PC-9 (cell line): ENCODE measurements at regions not wholly inside any gene's neighbourhood (a gene's known extent, or its start where the extent isn't known, plus 50 kb on each side); places are given as distances from the start of the nearest gene placed in this dataset.

Source experiments
- EZH2 ChIP-seq: fragments of 200-600 bp; sonication (generic); IDR thresholded peaks from 2 replicates; pipeline ENCODE4 v1.8.0; 2017; ENCODE audit warnings: antibody characterized with exemption, low read depth
- TF ChIP-seq, protein P1 (sequence below): fragments of 200-600 bp; sonication (generic); conservative IDR thresholded peaks from 2 replicates; pipeline ENCODE4 v1.6.1; 2017; ENCODE audit warnings: mixed run types, antibody characterized with exemption, mild to moderate bottlenecking, moderate library complexity

GRCh38 chr12:105912882-105913678 lies 225.7 kb downstream of the NUAK1 start:
- TF ChIP-seq, protein P1, sequence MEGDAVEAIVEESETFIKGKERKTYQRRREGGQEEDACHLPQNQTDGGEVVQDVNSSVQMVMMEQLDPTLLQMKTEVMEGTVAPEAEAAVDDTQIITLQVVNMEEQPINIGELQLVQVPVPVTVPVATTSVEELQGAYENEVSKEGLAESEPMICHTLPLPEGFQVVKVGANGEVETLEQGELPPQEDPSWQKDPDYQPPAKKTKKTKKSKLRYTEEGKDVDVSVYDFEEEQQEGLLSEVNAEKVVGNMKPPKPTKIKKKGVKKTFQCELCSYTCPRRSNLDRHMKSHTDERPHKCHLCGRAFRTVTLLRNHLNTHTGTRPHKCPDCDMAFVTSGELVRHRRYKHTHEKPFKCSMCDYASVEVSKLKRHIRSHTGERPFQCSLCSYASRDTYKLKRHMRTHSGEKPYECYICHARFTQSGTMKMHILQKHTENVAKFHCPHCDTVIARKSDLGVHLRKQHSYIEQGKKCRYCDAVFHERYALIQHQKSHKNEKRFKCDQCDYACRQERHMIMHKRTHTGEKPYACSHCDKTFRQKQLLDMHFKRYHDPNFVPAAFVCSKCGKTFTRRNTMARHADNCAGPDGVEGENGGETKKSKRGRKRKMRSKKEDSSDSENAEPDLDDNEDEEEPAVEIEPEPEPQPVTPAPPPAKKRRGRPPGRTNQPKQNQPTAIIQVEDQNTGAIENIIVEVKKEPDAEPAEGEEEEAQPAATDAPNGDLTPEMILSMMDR = no peak
- no peak for TF ChIP-seq EZH2
